Activated T-helper 2 cell treated with anti-CD3 and anti-CD28 coated beads, Interferon-gamma antibody, Interleukin-2, Interleukin-4, amounts not matched to agents 10 μg/mL and 5 μg/mL and 100 μg/mL, durations not matched to agents 14 hours and 24 hours and 36 hours (primary cell): ENCODE measurements at regions not wholly inside any gene's neighbourhood (a gene's known extent, or its start where the extent isn't known, plus 50 kb on each side); places are given as distances from the start of the nearest gene placed in this dataset.

ENCODE experiments used
- DNase-seq: peaks from one replicate; pipeline ENCODE4 v3.0.0; 2021; ENCODE audit warnings: low spot score
- H3K27ac Mint-ChIP-seq: one replicate; pipeline ENCODE4 v1.8.0; 2021; ENCODE audit warnings: mixed read lengths
- H3K27me3 Mint-ChIP-seq: one replicate; pipeline ENCODE4 v1.8.0; 2021; ENCODE audit warnings: low read depth, mixed read lengths
- H3K36me3 Mint-ChIP-seq: one replicate; pipeline ENCODE4 v1.8.0; 2021; ENCODE audit warnings: low read depth, mixed read lengths
- H3K4me1 Mint-ChIP-seq: one replicate; pipeline ENCODE4 v1.8.0; 2021; ENCODE audit warnings: low read depth, mixed read lengths
- H3K4me3 Mint-ChIP-seq: one replicate; pipeline ENCODE4 v1.8.0; 2021; ENCODE audit warnings: low read depth, mild to moderate bottlenecking, moderate library complexity, mixed read lengths
- H3K9me3 Mint-ChIP-seq: one replicate; pipeline ENCODE4 v1.8.0; 2021; ENCODE audit warnings: mixed read lengths
- intact Hi-C: fragments of 100-400 bp; cut with micrococcal nuclease; formaldehyde crosslinking; loops from one replicate; pipeline ENCODE4 v1.15.1; 2023

- H3K27ac Mint-ChIP-seq: no peak overlapping the region
- no peaks in the 10 kb centered on the region for H3K27me3 Mint-ChIP-seq
- DNase-seq: no peak
- H3K9me3 Mint-ChIP-seq: no peaks in the 10 kb centered on the region
- no peak overlapping the region for H3K4me3 Mint-ChIP-seq
- H3K36me3 Mint-ChIP-seq: no peaks in the 10 kb centered on the region
- no peaks in the 10 kb centered on the region for H3K4me1 Mint-ChIP-seq
- intact Hi-C loops: no loop called here
Measured at GRCh38 chr6:1242021-1242420, 69.9 kb upstream of the FOXQ1 start.

GRCh38 chr6:1240766-1241318, 71.1 kb upstream of the FOXQ1 start:
- Mint-ChIP-seq H3K27me3 (no peaks in the 10 kb centered on the region), H3K9me3 (no peaks in the 10 kb centered on the region), H3K4me3 (no peak overlapping the region), H3K4me1 (no peaks in the 10 kb centered on the region), H3K36me3 (no peaks in the 10 kb centered on the region), H3K27ac (no peak overlapping the region)
- DNase-seq: no peak
- intact Hi-C loops: no loop called here

- H3K4me1 Mint-ChIP-seq: no peaks in the 10 kb centered on the region
Measured at GRCh38 chr6:1239805-1240204, 72.1 kb upstream of the FOXQ1 start.

GRCh38 chr6:1238040-1238439, 73.9 kb upstream of the FOXQ1 start:
- no peak overlapping the region for H3K4me3 Mint-ChIP-seq
- H3K4me1 Mint-ChIP-seq: no peaks in the 10 kb centered on the region
- H3K36me3 Mint-ChIP-seq: no peaks in the 10 kb centered on the region
- no peaks in the 10 kb centered on the region for H3K9me3 Mint-ChIP-seq
- DNase-seq: no peak
- peaks cover 4% of the 10 kb centered on the region for H3K27me3 Mint-ChIP-seq
- no peak overlapping the region for H3K27ac Mint-ChIP-seq
- intact Hi-C loops: no loop called here

More at GRCh38 chr6:1239805-1240204, 72.1 kb upstream of the FOXQ1 start:
- intact Hi-C loops: no loop called here
- Mint-ChIP-seq H3K4me3 (no peak overlapping the region), H3K9me3 (no peaks in the 10 kb centered on the region), H3K27ac (no peak overlapping the region), H3K27me3 (no peaks in the 10 kb centered on the region), H3K36me3 (no peaks in the 10 kb centered on the region)
- no peak for DNase-seq

- Mint-ChIP-seq H3K36me3 (no peaks in the 10 kb centered on the region), H3K4me1 (no peaks in the 10 kb centered on the region), H3K27me3 (peaks cover 4% of the 10 kb centered on the region), H3K4me3 (no peak overlapping the region), H3K27ac (no peak overlapping the region), H3K9me3 (no peaks in the 10 kb centered on the region)
- DNase-seq: no peak
- intact Hi-C loops: no loop called here
Measured at GRCh38 chr6:1237636-1238035, 74.3 kb upstream of the FOXQ1 start.

GRCh38 chr6:1235825-1236224, 76.1 kb upstream of the FOXQ1 start:
- intact Hi-C loops: no loop called here
- Mint-ChIP-seq H3K4me1 (no peaks in the 10 kb centered on the region), H3K36me3 (no peaks in the 10 kb centered on the region), H3K4me3 (no peak overlapping the region), H3K27me3 (peaks cover 4% of the 10 kb centered on the region), H3K9me3 (no peaks in the 10 kb centered on the region), H3K27ac (no peak overlapping the region)
- DNase-seq: no peak

- intact Hi-C loops: no loop called here
- Mint-ChIP-seq H3K27me3 (peaks cover 4% of the 10 kb centered on the region), H3K4me1 (no peaks in the 10 kb centered on the region), H3K27ac (no peak overlapping the region), H3K36me3 (no peaks in the 10 kb centered on the region), H3K9me3 (no peaks in the 10 kb centered on the region), H3K4me3 (no peak overlapping the region)
- DNase-seq: no peak
Measured at GRCh38 chr6:1233924-1234323, 78.0 kb upstream of the FOXQ1 start.

GRCh38 chr6:1232578-1232977, 79.3 kb upstream of the FOXQ1 start:
- H3K36me3 Mint-ChIP-seq: no peaks in the 10 kb centered on the region
- DNase-seq: no peak
- no peaks in the 10 kb centered on the region for H3K9me3 Mint-ChIP-seq

GRCh38 chr6:1231941-1232340, 80.0 kb upstream of the FOXQ1 start:
- intact Hi-C loops: no loop called here
- H3K4me3 Mint-ChIP-seq: no peak overlapping the region
- H3K27me3 Mint-ChIP-seq: peaks cover 4% of the 10 kb centered on the region
- DNase-seq: no peak
- no peaks in the 10 kb centered on the region for H3K36me3 Mint-ChIP-seq
- no peaks in the 10 kb centered on the region for H3K4me1 Mint-ChIP-seq
- H3K27ac Mint-ChIP-seq: no peak overlapping the region
- no peaks in the 10 kb centered on the region for H3K9me3 Mint-ChIP-seq

More at GRCh38 chr6:1232578-1232977, 79.3 kb upstream of the FOXQ1 start:
- intact Hi-C loops: no loop called here
- no peak overlapping the region for H3K27ac Mint-ChIP-seq
- no peak overlapping the region for H3K4me3 Mint-ChIP-seq
- peaks cover 4% of the 10 kb centered on the region for H3K27me3 Mint-ChIP-seq
- no peaks in the 10 kb centered on the region for H3K4me1 Mint-ChIP-seq

GRCh38 chr6:1230689-1231605, 81.0 kb upstream of the FOXQ1 start:
- intact Hi-C loops: no loop called here
- Mint-ChIP-seq H3K36me3 (no peaks in the 10 kb centered on the region), H3K4me1 (no peaks in the 10 kb centered on the region), H3K27me3 (peaks cover 4% of the 10 kb centered on the region), H3K9me3 (no peaks in the 10 kb centered on the region), H3K4me3 (no peak overlapping the region), H3K27ac (no peak overlapping the region)
- no peak for DNase-seq

- intact Hi-C loops: no loop called here
- no peaks in the 10 kb centered on the region for H3K36me3 Mint-ChIP-seq
- H3K27me3 Mint-ChIP-seq: peaks cover 4% of the 10 kb centered on the region
- no peaks in the 10 kb centered on the region for H3K4me1 Mint-ChIP-seq
- H3K9me3 Mint-ChIP-seq: no peaks in the 10 kb centered on the region
- no peak overlapping the region for H3K4me3 Mint-ChIP-seq
- no peak for DNase-seq
- no peak overlapping the region for H3K27ac Mint-ChIP-seq
Measured at GRCh38 chr6:1230281-1230680, 81.6 kb upstream of the FOXQ1 start.

- no peaks in the 10 kb centered on the region for H3K36me3 Mint-ChIP-seq
- no peak overlapping the region for H3K4me3 Mint-ChIP-seq
- no peaks in the 10 kb centered on the region for H3K4me1 Mint-ChIP-seq
- no peak overlapping the region for H3K27ac Mint-ChIP-seq
- peaks cover 4% of the 10 kb centered on the region for H3K27me3 Mint-ChIP-seq
- intact Hi-C loops: no loop called here
- no peaks in the 10 kb centered on the region for H3K9me3 Mint-ChIP-seq
- DNase-seq: no peak
Measured at GRCh38 chr6:1229808-1230207, 82.1 kb upstream of the FOXQ1 start.

- DNase-seq: no peak
- Mint-ChIP-seq H3K9me3 (no peaks in the 10 kb centered on the region), H3K36me3 (no peaks in the 10 kb centered on the region), H3K4me3 (no peak overlapping the region), H3K27ac (no peak overlapping the region), H3K4me1 (no peaks in the 10 kb centered on the region), H3K27me3 (peaks cover 4% of the 10 kb centered on the region)
- intact Hi-C loops: no loop called here
Measured at GRCh38 chr6:1229301-1229700, 82.6 kb upstream of the FOXQ1 start.
